H1 (cell line): ENCODE measurements at regions not wholly inside any gene's neighbourhood (a gene's known extent, or its start where the extent isn't known, plus 50 kb on each side); places are given as distances from the start of the nearest gene placed in this dataset.

Experiments
- CBX5 ChIP-seq: fragments of 300-800, 300-1000 bp; sonication (generic); IDR thresholded peaks from 2 replicates; pipeline ENCODE4 v1.7.1; 2016; ENCODE audit warnings: antibody characterized with exemption, low read length, low read depth
- CEBPB ChIP-seq: IDR thresholded peaks from 2 replicates; pipeline ENCODE4 v1.6.1; 2012; ENCODE audit warnings: low read depth, low read length
- EZH2 ChIP-seq: fragments of 200-600 bp; sonication (generic); IDR thresholded peaks from 2 replicates; pipeline ENCODE4 v1.7.1; 2012; ENCODE audit warnings: low read depth, mild to moderate bottlenecking, moderate library complexity, low read length, inconsistent platforms; ENCODE audit not compliant: severe bottlenecking
- MAFK ChIP-seq: IDR thresholded peaks from 2 replicates; pipeline ENCODE4 v1.6.1; 2012; ENCODE audit warnings: low read depth, mild to moderate bottlenecking, improper control_type of control experiment, low read length
- MAX ChIP-seq: IDR thresholded peaks from 2 replicates; pipeline ENCODE4 v1.6.1; 2012; ENCODE audit warnings: inconsistent platforms
- RBBP5 ChIP-seq: IDR thresholded peaks from 2 replicates; pipeline ENCODE4 v1.7.1; 2012; ENCODE audit warnings: low read depth, mild to moderate bottlenecking, inconsistent platforms, low read length, moderate library complexity, borderline replicate concordance
- SAP30 ChIP-seq: fragments of 300-600 bp; sonication (generic); IDR thresholded peaks from 2 replicates; pipeline ENCODE4 v1.7.1; 2012; ENCODE audit warnings: low read length, moderate library complexity, mild to moderate bottlenecking, inconsistent platforms; ENCODE audit not compliant: insufficient read depth, insufficient replicate concordance
- TF ChIP-seq, protein P1 (sequence below): IDR thresholded peaks from 2 replicates; pipeline ENCODE4 v1.6.1; 2012; ENCODE audit warnings: inconsistent platforms

- TF ChIP-seq RBBP5 = no peak
- TF ChIP-seq, protein P1, sequence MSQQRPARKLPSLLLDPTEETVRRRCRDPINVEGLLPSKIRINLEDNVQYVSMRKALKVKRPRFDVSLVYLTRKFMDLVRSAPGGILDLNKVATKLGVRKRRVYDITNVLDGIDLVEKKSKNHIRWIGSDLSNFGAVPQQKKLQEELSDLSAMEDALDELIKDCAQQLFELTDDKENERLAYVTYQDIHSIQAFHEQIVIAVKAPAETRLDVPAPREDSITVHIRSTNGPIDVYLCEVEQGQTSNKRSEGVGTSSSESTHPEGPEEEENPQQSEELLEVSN = no peak
- TF ChIP-seq CEBPB = no peak
- TF ChIP-seq SAP30 = no peak
- no peak for TF ChIP-seq EZH2
- no peak for TF ChIP-seq MAFK
- TF ChIP-seq MAX = no peak
- TF ChIP-seq CBX5 = no peak
These were observed 261.4 kb upstream of the TFAP2D start (continued) for GRCh38 chr6:50451826-50452400.
